Bronchial epithelial cell (primary cell): ENCODE measurements at regions not wholly inside any gene's neighbourhood (a gene's known extent, or its start where the extent isn't known, plus 50 kb on each side); places are given as distances from the start of the nearest gene placed in this dataset.

Experiments
- DNase-seq: peaks from one replicate; pipeline ENCODE4 v3.0.0-alpha.2; 2010; ENCODE audit warnings: low read depth
- FAIRE-seq: peaks from 2 replicates; lab custom pipeline; 2011; peaks lifted over from hg19 to GRCh38; lab: Jason Lieb, UNC
- H3K27me3 ChIP-seq: 2 replicates; pipeline ENCODE4 v1.5.1; 2011; ENCODE audit warnings: low read length; ENCODE audit not compliant: control insufficient read depth, insufficient read depth
- H3K36me3 ChIP-seq: 2 replicates; pipeline ENCODE4 v1.5.1; 2011; ENCODE audit warnings: low read length; ENCODE audit not compliant: control insufficient read depth, insufficient read depth
- H3K4me3 ChIP-seq: 2 replicates; pipeline ENCODE4 v1.5.1; 2011; ENCODE audit warnings: mild to moderate bottlenecking, low read depth, low read length, control low read depth
- TF ChIP-seq, protein P1 (sequence below): IDR thresholded peaks from 2 replicates; pipeline ENCODE4 v1.5.1; 2011; ENCODE audit warnings: mild to moderate bottlenecking, moderate library complexity, low read length, control low read depth, inconsistent platforms; ENCODE audit not compliant: insufficient read depth, severe bottlenecking

DNA sequence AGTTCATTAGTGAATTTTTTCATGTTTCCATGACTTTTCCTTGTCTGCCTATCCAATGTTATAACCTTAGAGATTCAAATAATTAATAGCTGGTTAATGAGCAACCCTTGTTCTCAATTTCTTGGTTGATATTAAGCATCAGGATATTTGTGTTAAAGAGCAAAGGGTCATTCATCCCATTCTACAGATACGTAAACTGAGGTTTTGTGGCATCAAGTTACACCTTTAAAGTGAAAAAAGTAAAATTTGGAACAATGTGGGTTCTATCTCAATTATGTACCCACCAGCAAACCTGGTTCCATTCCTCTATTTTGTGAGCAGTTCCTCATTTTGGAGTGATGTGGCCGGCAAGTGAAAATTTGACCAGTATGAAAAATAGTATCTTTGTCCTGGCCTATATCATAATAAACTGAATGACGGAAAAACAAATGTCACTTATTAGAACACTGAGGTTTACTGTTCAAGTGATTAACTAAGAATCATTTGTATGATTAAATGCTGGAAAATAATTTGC is 220.5 kb upstream of the ATP5MC3 start:
- TF ChIP-seq, protein P1, sequence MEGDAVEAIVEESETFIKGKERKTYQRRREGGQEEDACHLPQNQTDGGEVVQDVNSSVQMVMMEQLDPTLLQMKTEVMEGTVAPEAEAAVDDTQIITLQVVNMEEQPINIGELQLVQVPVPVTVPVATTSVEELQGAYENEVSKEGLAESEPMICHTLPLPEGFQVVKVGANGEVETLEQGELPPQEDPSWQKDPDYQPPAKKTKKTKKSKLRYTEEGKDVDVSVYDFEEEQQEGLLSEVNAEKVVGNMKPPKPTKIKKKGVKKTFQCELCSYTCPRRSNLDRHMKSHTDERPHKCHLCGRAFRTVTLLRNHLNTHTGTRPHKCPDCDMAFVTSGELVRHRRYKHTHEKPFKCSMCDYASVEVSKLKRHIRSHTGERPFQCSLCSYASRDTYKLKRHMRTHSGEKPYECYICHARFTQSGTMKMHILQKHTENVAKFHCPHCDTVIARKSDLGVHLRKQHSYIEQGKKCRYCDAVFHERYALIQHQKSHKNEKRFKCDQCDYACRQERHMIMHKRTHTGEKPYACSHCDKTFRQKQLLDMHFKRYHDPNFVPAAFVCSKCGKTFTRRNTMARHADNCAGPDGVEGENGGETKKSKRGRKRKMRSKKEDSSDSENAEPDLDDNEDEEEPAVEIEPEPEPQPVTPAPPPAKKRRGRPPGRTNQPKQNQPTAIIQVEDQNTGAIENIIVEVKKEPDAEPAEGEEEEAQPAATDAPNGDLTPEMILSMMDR: no peak
- Histone ChIP-seq H3K36me3 (no peaks in the 10 kb centered on the region), H3K27me3 (no peaks in the 10 kb centered on the region), H3K4me3 (no peak overlapping the region)
- DNase-seq (no peak), FAIRE-seq (no peak)

DNA sequence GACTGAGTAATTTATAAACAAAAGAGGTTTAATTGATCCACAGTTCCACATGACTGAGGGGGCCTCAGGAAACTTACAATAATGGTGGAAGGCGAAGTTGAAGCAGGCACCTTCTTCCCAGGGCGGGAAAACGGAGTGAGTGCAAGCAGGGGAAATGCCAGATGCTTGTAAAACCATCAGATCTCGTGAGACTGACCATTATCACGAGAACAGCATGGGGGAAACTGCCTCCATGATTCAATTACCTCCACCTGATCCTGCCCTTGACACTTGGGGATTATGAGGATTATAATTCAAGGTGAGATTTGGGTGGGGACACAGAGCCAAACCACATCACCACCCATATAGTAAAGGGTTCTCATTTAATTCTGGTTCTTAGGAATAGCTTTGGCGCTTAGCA is 219.5 kb upstream of the ATP5MC3 start:
- Histone ChIP-seq H3K27me3 (no peaks in the 10 kb centered on the region), H3K4me3 (no peak overlapping the region), H3K36me3 (no peaks in the 10 kb centered on the region)
- TF ChIP-seq, protein P1: no peak
- no peak for FAIRE-seq
- DNase-seq: no peak

DNA sequence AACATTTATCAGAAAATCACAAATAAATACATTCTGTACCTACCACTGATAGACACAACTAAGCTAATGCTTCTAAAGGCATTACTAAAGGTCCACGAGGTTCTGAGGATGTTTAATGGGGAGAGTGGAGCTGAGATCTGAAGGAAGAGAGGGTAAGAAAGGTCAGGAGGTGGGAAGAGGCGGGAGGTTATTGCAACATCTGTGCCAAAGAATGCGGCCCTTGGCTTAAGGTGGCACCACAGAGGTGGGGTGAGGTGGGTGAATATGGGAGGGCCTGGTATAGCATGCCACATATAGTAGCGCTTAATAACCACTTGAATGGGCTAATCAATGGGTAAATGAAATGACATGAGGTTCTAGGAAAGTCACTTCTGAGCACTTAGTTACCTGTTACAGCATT is 217.8 kb upstream of the ATP5MC3 start:
- FAIRE-seq: no peak

DNA sequence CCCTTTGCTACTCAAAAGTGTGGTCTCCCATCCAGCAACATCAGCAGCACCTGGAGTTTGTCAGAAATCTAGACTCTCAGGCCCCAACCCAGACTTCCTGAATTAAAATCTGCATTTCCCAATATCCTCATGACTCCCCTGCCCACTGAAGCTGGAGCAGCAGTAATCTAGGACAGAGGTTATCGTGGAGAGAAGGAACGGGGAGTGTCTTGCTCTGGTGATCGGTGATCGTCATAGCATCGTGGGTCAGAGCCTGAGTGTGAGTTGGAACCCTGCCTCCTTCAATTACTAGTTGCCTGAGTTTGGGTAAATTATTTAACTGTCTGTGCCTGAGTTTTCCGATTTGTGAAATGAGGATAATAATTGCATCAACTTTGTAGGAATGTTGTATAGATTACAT is 217.3 kb upstream of the ATP5MC3 start:
- TF ChIP-seq, protein P1: no peak
- no peak overlapping the region for H3K4me3 ChIP-seq
- DNase-seq: no peak
- H3K36me3 ChIP-seq: no peaks in the 10 kb centered on the region
- no peak for FAIRE-seq
- H3K27me3 ChIP-seq: no peaks in the 10 kb centered on the region

More for the DNA sequence above, 217.8 kb upstream of the ATP5MC3 start:
- no peak for DNase-seq
- TF ChIP-seq, protein P1: no peak
- Histone ChIP-seq H3K36me3 (no peaks in the 10 kb centered on the region), H3K27me3 (no peaks in the 10 kb centered on the region), H3K4me3 (no peak overlapping the region)

DNA sequence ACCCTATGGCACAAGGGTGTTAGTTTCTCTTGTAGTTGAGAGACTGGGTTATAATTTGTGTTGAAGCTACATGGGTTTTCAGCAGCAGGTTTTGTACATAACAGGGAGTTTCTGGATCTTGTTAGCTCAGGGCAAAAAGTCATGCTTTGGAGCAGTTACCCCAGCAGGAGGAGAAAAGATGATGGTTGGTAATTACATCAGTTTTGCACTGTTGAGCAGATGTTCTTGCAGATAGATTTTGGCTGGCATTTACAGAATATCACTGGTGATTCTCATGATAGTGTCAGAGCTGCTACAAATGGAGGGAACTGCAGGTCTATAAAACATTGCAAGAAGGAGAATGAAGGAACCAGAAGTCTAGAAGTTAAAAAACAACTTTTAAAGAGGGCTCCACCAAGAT is 215.2 kb upstream of the ATP5MC3 start:
- TF ChIP-seq, protein P1: no peak
- H3K27me3 ChIP-seq: no peaks in the 10 kb centered on the region
- no peak overlapping the region for H3K4me3 ChIP-seq
- no peaks in the 10 kb centered on the region for H3K36me3 ChIP-seq
- FAIRE-seq (no peak), DNase-seq (no peak)

DNA sequence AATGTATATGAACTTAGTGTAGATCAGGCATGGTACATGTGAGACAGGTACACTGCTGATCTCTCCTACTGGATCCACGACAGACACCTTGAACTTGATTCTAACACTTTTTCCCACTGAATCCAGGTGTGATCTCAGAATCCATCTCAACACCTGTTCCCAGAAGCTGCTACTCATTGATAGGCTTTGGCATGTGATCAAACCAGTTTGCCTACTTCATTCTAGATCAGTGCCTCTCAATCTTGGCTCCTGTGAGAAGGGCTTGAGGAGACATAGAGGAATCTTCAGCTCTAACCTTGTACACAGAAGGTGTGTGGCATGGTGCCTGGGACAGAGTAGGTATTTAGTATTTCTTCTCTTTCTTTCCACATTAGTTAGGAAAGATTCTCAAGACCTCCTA is 212.3 kb upstream of the ATP5MC3 start:
- TF ChIP-seq, protein P1: no peak
- DNase-seq: no peak
- H3K36me3 ChIP-seq: no peaks in the 10 kb centered on the region

More for the DNA sequence above, 212.3 kb upstream of the ATP5MC3 start:
- no peak for FAIRE-seq
- Histone ChIP-seq H3K27me3 (no peaks in the 10 kb centered on the region), H3K4me3 (no peak overlapping the region)
